Spleen (tissue), 7 donors: ENCODE measurements at regions not wholly inside any gene's neighbourhood (a gene's known extent, or its start where the extent isn't known, plus 50 kb on each side); places are given as distances from the start of the nearest gene placed in this dataset.

Experiments
- POLR2A ChIP-seq, 3 donors: fragments of 450-650 bp; IDR thresholded peaks; one replicate each; pipeline ENCODE4 v1.5.1; 2017; ENCODE audit warnings: antibody characterized with exemption in 3 of 3, mild to moderate bottlenecking in 1 of 3
- POLR2AphosphoS5 ChIP-seq, 3 donors: sonication (generic); formaldehyde crosslinking; IDR thresholded peaks; one replicate each; pipeline ENCODE4 v1.5.1; 2017; ENCODE audit warnings: antibody characterized with exemption in 3 of 3
- TF ChIP-seq, protein P1 (sequence below), 11 experiments: fragments of 200-600 bp in 7 of 11; fragments of 450-650 bp in 4 of 11; sonication (generic) in 4 of 11; IDR thresholded peaks in 8 of 11; conservative IDR thresholded peaks in 3 of 11; 1 replicate in 7 of 11; 2 replicates in 4 of 11; pipeline versions ENCODE4 v1.4.0 to v1.8.0; 2016 to 2021; ENCODE audit warnings: antibody characterized with exemption in 11 of 11, inconsistent platforms in 4 of 11, mild to moderate bottlenecking in 1 of 11
- donor health status: DM: no; HTN: no; CAD: no; lungs with moderate emphysema.
- donor health status: DM: no; HTN: no; CAD: no.
- donor health status: DM: no; HTN: no; CAD: no.

DNA sequence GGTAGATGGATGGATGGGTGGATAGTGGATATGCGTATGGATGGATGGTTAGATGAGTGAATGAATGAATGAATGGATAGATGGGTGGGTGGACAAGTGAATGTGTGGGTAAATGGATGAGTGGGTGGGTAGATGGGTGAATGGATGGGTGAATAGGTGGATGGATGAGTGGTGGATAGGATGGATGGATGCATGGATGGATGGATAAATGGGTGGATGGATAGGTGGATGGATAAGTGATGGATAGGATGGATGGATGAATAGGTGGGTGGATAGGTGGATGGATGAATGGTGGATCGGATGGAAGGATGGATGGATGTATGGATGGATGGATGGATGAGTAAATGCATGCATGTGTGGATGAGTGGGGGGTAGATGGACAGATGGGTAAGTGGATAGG, 169.3 kb downstream of the ACKR3 start:
- TF ChIP-seq, protein P1, sequence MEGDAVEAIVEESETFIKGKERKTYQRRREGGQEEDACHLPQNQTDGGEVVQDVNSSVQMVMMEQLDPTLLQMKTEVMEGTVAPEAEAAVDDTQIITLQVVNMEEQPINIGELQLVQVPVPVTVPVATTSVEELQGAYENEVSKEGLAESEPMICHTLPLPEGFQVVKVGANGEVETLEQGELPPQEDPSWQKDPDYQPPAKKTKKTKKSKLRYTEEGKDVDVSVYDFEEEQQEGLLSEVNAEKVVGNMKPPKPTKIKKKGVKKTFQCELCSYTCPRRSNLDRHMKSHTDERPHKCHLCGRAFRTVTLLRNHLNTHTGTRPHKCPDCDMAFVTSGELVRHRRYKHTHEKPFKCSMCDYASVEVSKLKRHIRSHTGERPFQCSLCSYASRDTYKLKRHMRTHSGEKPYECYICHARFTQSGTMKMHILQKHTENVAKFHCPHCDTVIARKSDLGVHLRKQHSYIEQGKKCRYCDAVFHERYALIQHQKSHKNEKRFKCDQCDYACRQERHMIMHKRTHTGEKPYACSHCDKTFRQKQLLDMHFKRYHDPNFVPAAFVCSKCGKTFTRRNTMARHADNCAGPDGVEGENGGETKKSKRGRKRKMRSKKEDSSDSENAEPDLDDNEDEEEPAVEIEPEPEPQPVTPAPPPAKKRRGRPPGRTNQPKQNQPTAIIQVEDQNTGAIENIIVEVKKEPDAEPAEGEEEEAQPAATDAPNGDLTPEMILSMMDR (IDR thresholded peaks at IDR 0.05 in 8 of 11, conservative IDR thresholded peaks at IDR 0.05 in 3 of 11), result no peak
- TF ChIP-seq POLR2A (IDR thresholded peaks at IDR 0.05), result no peak
- TF ChIP-seq POLR2AphosphoS5 (IDR thresholded peaks at IDR 0.05), result no peak
